CD14-positive monocyte (primary cell): ENCODE measurements at regions not wholly inside any gene's neighbourhood (a gene's known extent, or its start where the extent isn't known, plus 50 kb on each side); places are given as distances from the start of the nearest gene placed in this dataset.
A peak's percentile ranks its signal among the peaks of the same experiment; 100 is the strongest.

Source experiments
- DNase-seq, 3 donors: peaks; one replicate each; pipeline ENCODE4 v3.0.0-alpha.2; 2011 to 2022
- H2AFZ ChIP-seq: 2 replicates; pipeline ENCODE4 v1.6.0; 2012; ENCODE audit warnings: mild to moderate bottlenecking, low read depth, low read length, inconsistent platforms; ENCODE audit not compliant: insufficient read depth, poor library complexity, severe bottlenecking
- H3K27ac ChIP-seq, 2 donors: 1 replicate in 1 of 2; 2 replicates in 1 of 2; pipeline ENCODE4 v1.5.1; 2012 to 2013; ENCODE audit warnings: low read length in 2 of 2, control low read depth in 1 of 2, inconsistent platforms in 1 of 2, low read depth in 1 of 2, mild to moderate bottlenecking in 1 of 2
- H3K27me3 ChIP-seq, 2 donors: one replicate each; pipeline versions ENCODE4 v1.6.0 to v1.6.1; 2011 to 2013; ENCODE audit warnings: low read length in 2 of 2; ENCODE audit not compliant: control insufficient read depth in 2 of 2, insufficient read depth in 2 of 2
- H3K36me3 ChIP-seq, 2 donors: replicated peaks in 1 of 2; 1 replicate in 1 of 2; 2 replicates in 1 of 2; pipeline versions ENCODE4 v1.5.1 to v1.6.1; 2012 to 2013; ENCODE audit warnings: low read length in 2 of 2, control low read depth in 1 of 2, inconsistent platforms in 1 of 2, mild to moderate bottlenecking in 1 of 2; ENCODE audit not compliant: insufficient read depth in 2 of 2, control insufficient read depth in 1 of 2
- H3K4me1 ChIP-seq, 2 donors: 1 replicate in 1 of 2; 2 replicates in 1 of 2; pipeline versions ENCODE4 v1.5.1 to v1.6.1; 2012 to 2013; ENCODE audit warnings: low read length in 2 of 2, control low read depth in 1 of 2, inconsistent platforms in 1 of 2, mild to moderate bottlenecking in 1 of 2, moderate library complexity in 1 of 2; ENCODE audit not compliant: insufficient read depth in 2 of 2, control insufficient read depth in 1 of 2
- H3K4me2 ChIP-seq: replicated peaks from 2 replicates; pipeline ENCODE3; 2012; ENCODE audit warnings: low read length, moderate library complexity, mild to moderate bottlenecking; ENCODE audit not compliant: poor library complexity, severe bottlenecking; ENCODE audit errors: extremely low read depth
- H3K4me3 ChIP-seq, 3 experiments: fragments of 200-600 bp in 1 of 3; sonication (generic) in 1 of 3; replicated peaks in 1 of 3; 1 replicate in 2 of 3; 2 replicates in 1 of 3; pipeline ENCODE4 v1.5.1; 2011 to 2013; ENCODE audit warnings: low read length in 3 of 3, mild to moderate bottlenecking in 3 of 3, control low read depth in 2 of 3, low read depth in 2 of 3, inconsistent platforms in 1 of 3, moderate library complexity in 1 of 3
- H3K79me2 ChIP-seq: 2 replicates; pipeline ENCODE4 v1.6.0; 2012; ENCODE audit warnings: mild to moderate bottlenecking, control low read depth, inconsistent platforms, low read length, moderate library complexity; ENCODE audit not compliant: insufficient read depth
- H3K9ac ChIP-seq: 2 replicates; pipeline ENCODE4 v1.6.0; 2017; ENCODE audit warnings: low read length, mild to moderate bottlenecking; ENCODE audit not compliant: insufficient read depth, poor library complexity, severe bottlenecking
- H3K9me3 ChIP-seq, 2 donors: replicated peaks in 1 of 2; 1 replicate in 1 of 2; 2 replicates in 1 of 2; pipeline versions ENCODE4 v1.5.1 to v1.6.1; 2012 to 2013; ENCODE audit warnings: low read length in 2 of 2, control low read depth in 1 of 2; ENCODE audit not compliant: control insufficient read depth in 1 of 2, insufficient read depth in 1 of 2
- H4K20me1 ChIP-seq: 2 replicates; pipeline ENCODE4 v1.6.0; 2012; ENCODE audit warnings: mild to moderate bottlenecking, low read length, control low read depth, moderate library complexity; ENCODE audit not compliant: insufficient read depth
- H3K27ac Mint-ChIP-seq, 7 donors: one replicate each; pipeline ENCODE4 v1.8.0; 2020; ENCODE audit warnings: mild to moderate bottlenecking in 7 of 7, mixed read lengths in 7 of 7, moderate library complexity in 6 of 7, inconsistent platforms in 2 of 7
- H3K27me3 Mint-ChIP-seq, 3 donors: one replicate each; pipeline ENCODE4 v1.8.0; 2021 to 2022; ENCODE audit warnings: low read depth in 3 of 3, mild to moderate bottlenecking in 3 of 3, mixed read lengths in 3 of 3, moderate library complexity in 3 of 3, inconsistent platforms in 1 of 3
- H3K36me3 Mint-ChIP-seq, 2 donors: one replicate each; pipeline ENCODE4 v1.8.0; 2020; ENCODE audit warnings: mixed read lengths in 2 of 2, inconsistent platforms in 1 of 2, mild to moderate bottlenecking in 1 of 2
- H3K4me1 Mint-ChIP-seq: one replicate; pipeline ENCODE4 v1.8.0; 2020; ENCODE audit warnings: mild to moderate bottlenecking, mixed read lengths
- H3K4me3 Mint-ChIP-seq, 2 donors: one replicate each; pipeline ENCODE4 v1.8.0; 2020; ENCODE audit warnings: mild to moderate bottlenecking in 2 of 2, mixed read lengths in 2 of 2, moderate library complexity in 1 of 2
- H3K9me3 Mint-ChIP-seq, 7 donors: one replicate each; pipeline ENCODE4 v1.8.0; 2020 to 2022; ENCODE audit warnings: mixed read lengths in 7 of 7, mild to moderate bottlenecking in 6 of 7, moderate library complexity in 6 of 7, inconsistent platforms in 2 of 7
- CTCF ChIP-seq: fragments of 200-600 bp; IDR thresholded peaks from one replicate; pipeline ENCODE4 v1.8.0; 2022; ENCODE audit warnings: antibody characterized with exemption, mild to moderate bottlenecking
- WGBS: methylation state at CpG from one replicate; pipeline ENCODE4 v1.1.5; 2013; ENCODE audit warnings: missing lambda C conversion rate; ENCODE audit not compliant: insufficient coverage; 5-methylcytosine and 5-hydroxymethylcytosine counted together
- intact Hi-C, 2 donors: fragments of 100-400 bp; cut with micrococcal nuclease; formaldehyde crosslinking; loops; one replicate each; pipeline versions ENCODE4 v1.15.0 to v1.15.1; 2023

GRCh38 chr4:123524958-123525628, 128.5 kb downstream of the SPRY1 start:
- Histone ChIP-seq H3K27ac (no peak overlapping the region), H3K4me3 (no peak overlapping the region), H3K36me3 (no peaks in the 10 kb centered on the region), H4K20me1 (no peaks in the 10 kb centered on the region), H3K9me3 (no peaks in the 10 kb centered on the region), H3K4me1 (no peaks in the 10 kb centered on the region), H3K9ac (no peak overlapping the region), H3K79me2 (no peaks in the 10 kb centered on the region), H3K4me2 (no peak overlapping the region), H3K27me3 (no peaks in the 10 kb centered on the region), H2AFZ (no peak overlapping the region)
- TF ChIP-seq CTCF, result no peak
- H3K36me3 Mint-ChIP-seq, result no peaks in the 10 kb centered on the region
- H3K4me3 Mint-ChIP-seq, result no peak overlapping the region
- peaks cover 0 to 2% (median 0%) of the 10 kb centered on the region in 3 donors for H3K27me3 Mint-ChIP-seq
- intact Hi-C loops, result no loop called here
- WGBS, result 86% methylated on average over 3 of the region's 5 CpGs
- H3K4me1 Mint-ChIP-seq, result no peaks in the 10 kb centered on the region
- no peak overlapping the region for H3K27ac Mint-ChIP-seq
- H3K9me3 Mint-ChIP-seq, result no peaks in the 10 kb centered on the region
- no peak for DNase-seq

GRCh38 chr4:123526511-123526910, 129.9 kb downstream of the SPRY1 start:
- no CpG with 5 or more reads among the region's 2 CpGs for WGBS
- Histone ChIP-seq H3K4me1 (no peaks in the 10 kb centered on the region), H3K27ac (no peak overlapping the region), H3K4me2 (no peak overlapping the region), H3K27me3 (no peaks in the 10 kb centered on the region), H2AFZ (peak overlapping the region; percentile 21), H3K9me3 (no peaks in the 10 kb centered on the region), H3K36me3 (no peaks in the 10 kb centered on the region), H3K9ac (no peak overlapping the region), H3K79me2 (no peaks in the 10 kb centered on the region), H4K20me1 (no peaks in the 10 kb centered on the region), H3K4me3 (no peak overlapping the region)
- H3K9me3 Mint-ChIP-seq, result no peaks in the 10 kb centered on the region
- H3K27ac Mint-ChIP-seq, result no peak overlapping the region
- no peak overlapping the region for H3K4me3 Mint-ChIP-seq
- no peaks in the 10 kb centered on the region for H3K36me3 Mint-ChIP-seq
- intact Hi-C loops, result no loop called here
- no peaks in the 10 kb centered on the region for H3K4me1 Mint-ChIP-seq
- peaks cover 0 to 2% (median 0%) of the 10 kb centered on the region in 3 donors for H3K27me3 Mint-ChIP-seq
- TF ChIP-seq CTCF, result no peak
- no peak for DNase-seq
